Fibroblast of skin of left quadriceps (primary cell): ENCODE measurements at regions not wholly inside any gene's neighbourhood (a gene's known extent, or its start where the extent isn't known, plus 50 kb on each side); places are given as distances from the start of the nearest gene placed in this dataset.

Experiments
- DNase-seq, 2 experiments: peaks; one replicate each; pipeline ENCODE4 v3.0.0-alpha.2; 2013; ENCODE audit warnings: low read depth in 2 of 2

DNA sequence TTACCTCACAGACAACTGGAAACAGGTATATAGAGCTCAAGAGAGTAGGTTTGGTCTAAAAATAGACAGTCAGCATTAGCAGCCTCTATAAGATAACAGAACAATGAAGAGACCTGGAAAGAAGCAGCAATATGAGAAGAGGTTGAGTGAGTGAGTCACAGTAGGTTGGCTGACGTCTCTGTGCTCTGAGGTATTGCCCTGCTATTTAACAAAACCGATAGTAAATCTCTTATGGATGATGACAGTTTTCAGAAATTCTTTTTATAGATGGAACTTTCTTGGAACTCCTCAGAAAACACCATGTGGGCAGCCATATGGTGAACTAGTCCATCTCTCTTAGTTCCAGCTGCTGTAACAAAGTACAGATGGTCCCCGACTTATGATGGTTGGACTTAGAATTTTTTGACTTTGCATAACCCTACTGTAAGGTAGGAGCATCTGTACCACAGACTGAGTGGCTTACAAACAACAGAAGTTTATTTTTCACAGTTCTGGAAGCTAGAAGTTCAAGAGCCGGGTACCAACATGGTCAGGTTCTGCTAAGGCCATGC is 123.5 kb downstream of the MBD2 start:
- peak; percentile 55 to 61 for DNase-seq

DNA sequence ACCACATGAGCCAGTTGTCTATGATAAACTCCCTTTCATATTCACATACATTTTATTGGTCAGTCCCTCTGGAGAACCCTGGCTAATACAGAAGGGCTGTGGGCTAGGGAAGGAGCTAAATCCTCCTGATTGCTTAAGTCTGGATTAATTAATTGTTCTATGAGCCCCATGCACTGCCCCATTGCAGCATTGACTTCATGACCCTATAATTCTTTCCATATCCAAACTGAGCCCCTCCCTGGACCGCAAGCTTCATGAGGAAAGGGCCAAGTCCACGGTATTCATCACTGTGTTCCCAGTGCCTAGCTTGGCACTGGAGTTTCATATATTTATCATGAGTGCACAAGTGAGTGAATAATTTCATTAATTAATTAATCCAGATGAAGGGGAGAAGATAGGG is 124.0 kb downstream of the MBD2 start:
- no peak for DNase-seq

DNA sequence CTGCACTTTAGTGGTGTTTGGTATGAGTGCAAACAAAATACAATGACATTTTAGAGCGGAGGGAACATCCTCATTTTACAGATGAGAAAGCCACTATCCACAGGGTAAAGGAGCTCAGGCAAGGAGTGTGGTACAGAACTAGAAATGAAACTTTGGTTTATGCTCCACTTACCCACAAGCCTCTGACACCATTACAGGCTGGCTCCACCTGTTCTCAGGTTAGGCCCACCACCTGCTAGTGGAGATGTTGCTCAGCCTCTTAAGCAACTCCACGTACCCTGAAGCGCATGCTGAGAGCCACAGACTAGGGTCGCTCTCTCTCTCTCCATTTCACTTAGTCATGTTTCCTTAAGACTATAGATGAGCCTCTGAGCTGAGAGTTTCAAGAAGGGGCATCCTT is 130.0 kb downstream of the MBD2 start:
- no peak for DNase-seq

DNA sequence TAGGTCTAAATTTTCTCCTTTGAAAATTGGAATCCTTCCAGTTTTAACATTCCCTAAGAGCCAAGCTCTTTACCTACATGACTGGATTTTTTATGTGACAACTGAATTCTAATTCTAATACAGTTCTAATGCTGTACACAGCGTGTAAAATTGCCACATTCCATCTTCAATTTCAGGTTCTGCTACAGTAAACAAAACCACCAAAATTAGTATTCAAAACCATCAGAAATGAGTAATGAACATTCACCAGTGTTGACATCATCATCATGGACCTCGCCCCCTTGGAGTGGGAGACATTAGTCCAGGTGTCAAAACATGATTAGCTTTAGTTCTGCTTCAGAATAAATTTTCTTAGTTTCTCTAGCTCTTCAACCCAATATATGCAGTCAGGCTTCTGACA is 133.6 kb downstream of the MBD2 start:
- DNase-seq = no peak

DNA sequence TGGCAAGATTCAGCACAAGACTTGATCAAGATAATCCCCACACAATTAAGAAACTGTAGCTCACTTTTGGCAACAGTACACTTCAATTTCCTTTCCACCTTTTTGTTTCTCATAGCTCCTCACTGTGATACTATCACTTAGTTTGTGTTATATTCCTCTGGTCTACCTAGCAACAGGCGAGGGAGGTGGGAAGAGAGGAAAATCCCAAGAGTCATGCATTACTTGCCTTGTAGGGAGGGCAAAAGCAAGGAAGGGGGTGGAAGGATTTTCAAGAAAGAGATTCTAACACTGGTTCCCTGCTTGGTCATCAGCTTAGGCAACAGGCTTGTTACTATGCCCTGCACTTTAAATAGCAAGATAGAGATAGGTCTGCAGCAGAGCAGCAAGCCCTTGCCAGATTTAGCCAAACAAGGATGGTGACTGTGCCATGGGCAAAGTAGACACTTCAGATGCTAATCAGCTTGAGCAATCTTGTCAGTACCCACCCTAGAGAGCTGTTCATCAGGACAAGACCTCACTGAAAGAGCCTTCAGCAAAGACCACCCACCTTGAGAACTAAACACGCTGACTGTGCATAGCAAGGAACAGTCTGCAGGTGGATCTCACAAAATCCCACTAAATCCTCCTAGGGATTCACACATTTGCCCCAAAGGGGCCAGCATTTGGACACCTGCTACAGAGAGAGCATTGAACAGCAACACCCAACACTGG is 134.6 kb downstream of the MBD2 start:
- no peak for DNase-seq

DNA sequence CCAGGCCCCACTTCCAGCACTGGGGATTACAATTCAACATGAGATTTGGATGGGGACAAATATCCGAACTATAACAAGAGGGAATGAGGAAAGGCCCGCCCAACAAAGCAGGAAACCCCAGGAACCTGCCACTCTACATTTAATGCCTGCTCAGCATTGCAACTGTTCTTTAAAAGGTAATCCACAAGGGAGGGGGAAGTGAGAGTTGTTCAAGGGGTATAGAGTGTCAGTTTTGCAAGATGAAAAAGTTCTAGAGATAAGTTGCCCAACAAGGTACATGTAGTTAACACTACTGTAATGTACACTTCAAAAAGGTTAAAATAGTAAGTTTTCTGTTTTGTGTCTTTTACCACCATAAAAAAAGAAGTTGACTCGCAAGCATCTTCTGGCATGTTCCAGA is 137.6 kb downstream of the MBD2 start:
- DNase-seq = no peak

DNA sequence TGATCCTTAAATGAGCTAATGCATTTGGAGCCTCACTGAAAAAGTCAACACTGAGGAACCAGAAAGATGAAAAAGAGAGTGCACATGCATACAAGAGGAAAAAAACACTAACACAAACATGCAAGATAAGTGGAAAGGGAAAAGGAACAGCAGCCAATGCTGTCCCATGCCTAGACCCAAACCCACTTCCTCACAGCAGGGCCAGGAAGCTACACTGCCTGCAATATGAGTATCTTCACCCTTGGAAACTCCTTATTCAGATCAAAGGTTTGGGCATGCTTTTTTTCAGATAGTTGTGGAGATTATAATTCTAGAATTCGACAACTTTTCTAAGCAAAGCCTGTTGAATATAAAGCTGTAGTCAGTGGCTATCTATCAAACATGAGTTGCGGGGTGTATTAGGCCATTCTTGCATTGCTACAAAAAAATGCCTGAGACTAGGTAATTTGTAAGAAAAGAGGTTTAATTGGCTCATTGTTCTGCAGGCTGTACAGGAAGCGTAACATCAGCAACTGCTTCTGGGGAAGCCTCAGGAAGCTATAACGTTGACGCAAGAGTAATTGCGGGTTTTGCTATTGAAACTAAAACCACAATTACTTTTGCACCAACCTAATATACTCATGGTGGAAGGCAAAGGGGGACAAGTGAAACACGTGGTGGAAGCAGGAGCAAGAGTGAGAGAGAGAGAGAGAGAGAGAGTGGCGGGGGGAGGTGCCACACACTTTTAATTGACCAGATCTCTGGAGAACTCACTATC is 138.2 kb downstream of the MBD2 start:
- no peak for DNase-seq

DNA sequence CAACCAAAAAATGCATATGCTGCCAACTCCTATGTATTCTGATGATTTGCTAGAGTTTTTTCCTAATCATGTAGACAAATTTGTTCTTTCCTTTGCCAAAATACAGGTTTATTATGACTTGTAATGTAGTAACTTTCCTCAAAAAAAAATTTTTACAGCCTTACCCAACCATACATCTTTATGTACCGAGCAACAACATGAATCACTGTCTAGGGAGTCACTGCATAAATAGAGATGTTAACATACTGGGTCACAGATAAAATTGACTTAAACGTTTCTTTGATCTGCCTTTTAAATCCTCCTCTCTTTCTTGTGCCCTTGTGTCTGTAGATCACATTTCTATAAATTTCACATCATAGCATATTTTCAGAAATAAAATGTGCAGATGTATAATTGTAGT is 143.6 kb downstream of the MBD2 start:
- no peak for DNase-seq

DNA sequence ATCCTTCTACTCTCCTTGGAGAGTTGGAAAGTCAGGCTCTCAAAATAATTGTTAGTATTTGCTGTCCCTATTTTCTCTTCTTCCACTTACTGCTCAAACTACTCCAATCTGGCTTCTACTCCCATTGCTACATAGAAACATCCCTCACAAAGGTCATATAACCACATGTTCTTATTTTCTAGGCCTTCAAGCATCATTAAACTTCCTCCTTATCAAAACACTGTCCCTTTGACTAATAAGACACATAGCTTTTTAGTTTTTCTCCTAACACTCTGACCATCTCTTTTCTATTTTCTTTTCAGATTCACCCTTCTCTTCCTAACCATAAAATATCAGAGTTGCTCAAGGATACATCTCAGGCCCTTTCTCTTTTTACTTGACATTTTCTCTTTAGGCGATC is 148.3 kb downstream of the MBD2 start:
- DNase-seq = no peak

DNA sequence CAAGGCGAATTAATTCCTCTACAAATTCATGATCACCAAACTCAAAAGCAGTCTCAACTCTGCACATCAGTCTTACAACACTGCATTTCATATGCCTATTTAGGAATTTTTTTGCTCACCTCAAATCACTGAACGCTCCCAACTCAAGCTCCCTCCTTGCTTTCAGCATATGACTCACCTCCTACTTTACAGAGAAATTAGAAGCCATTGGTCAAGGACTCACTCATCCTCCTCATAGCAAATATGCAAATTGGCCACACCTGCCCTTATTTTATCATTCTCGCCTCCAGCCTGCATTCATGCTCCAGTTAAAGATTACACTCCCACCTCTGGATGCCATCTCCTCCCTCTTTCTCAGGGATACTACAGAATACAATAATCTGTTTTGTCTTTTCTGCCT is 148.8 kb downstream of the MBD2 start:
- DNase-seq = no peak

DNA sequence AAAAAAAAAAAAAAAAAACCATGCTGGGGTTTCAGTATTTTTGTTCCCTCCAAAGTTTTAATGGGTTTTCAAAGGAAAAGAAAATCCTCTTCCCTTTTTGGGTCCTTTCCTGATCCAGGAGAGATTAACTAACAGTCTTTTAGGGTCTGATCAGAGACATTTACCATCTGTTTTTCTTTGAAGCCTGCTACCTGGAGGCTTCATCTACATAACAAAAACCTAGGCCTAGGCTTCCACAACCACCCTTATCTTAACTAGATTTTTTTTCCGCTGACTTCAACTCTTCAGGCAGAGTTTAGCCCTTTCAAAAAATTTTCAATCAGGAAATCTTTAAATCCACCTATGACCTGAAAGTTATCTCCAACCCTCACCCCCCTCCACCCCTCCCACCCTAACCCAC is 154.7 kb downstream of the MBD2 start:
- no peak for DNase-seq

DNA sequence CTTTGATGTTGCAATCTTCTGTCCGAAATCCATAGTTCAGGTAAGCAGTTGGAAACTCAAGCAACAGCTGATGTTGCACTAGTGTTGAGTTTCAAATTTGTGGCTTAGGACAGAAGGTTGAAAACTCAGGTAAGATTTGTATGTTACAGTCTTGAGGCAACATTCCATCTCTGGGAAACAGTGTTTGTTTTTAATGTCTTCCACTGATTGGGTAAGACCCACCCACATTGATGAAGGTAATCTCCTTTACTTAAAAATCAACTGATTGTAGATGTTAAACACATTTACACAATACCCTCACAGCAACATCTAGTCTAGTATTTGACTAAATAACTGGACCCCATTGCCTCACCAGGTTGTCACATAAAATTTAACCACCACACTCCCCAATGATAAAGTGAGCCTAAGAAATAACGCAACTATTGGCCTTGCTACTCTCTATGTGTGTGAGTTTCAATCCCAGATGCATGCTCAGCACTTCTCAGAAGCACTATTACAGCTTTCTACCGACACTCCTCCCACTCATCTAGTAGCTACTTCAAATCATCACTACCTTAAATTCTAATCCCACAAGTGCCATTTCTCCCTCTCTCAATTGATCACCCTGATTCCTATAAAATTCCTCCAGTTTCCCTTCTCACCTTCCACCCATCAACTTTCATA is 164.0 kb downstream of the MBD2 start:
- DNase-seq = no peak

DNA sequence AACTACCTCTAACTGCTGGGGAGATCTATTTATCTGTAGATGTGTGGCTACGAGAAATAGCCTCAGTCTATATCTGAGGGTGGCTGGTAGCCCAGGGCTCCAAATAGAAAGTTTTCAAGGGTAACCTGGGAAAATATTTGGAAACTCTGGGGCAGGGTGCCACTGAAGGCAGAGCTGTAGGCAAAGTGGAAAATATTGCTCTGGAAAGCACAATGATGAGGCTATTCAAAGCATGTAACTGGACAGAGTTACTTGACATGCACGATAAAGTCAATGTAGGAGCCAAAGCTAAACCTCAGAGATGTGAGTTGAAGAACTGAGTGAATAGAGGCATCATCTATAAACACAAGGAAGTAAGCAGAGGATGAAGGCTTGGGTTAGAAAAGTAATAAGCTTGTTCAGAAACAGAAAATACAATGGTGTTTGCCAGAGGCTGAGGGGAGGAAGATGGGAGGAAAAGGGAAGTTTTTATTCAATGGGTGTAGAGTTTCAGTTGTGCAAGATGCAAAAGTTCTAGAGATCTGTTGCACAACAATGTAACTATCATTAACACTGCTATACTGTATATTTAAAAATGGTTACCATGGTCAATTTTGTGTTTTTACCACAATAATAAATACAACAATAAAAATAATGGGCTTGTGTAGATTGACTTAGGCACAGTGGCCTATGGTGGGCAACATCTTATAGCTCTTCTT is 171.6 kb downstream of the MBD2 start:
- DNase-seq = no peak

DNA sequence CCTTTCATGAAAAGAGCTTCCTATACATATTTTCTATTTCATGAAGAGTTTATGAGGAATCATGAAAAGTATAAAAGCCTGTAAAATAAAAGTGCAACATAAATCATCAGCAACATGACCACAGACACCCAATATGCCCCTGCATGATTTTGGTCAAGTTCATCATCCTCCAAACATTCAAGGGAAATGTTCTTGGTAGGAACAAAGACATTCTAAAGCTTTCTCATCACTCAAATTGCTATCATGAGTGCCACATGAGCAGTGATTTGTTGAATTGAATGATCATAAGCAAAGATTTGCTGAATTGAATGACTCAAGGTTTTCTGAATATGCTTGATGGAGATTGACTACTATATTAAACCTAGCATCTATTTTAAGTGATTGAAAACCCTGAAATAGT is 172.2 kb downstream of the MBD2 start:
- no peak for DNase-seq

DNA sequence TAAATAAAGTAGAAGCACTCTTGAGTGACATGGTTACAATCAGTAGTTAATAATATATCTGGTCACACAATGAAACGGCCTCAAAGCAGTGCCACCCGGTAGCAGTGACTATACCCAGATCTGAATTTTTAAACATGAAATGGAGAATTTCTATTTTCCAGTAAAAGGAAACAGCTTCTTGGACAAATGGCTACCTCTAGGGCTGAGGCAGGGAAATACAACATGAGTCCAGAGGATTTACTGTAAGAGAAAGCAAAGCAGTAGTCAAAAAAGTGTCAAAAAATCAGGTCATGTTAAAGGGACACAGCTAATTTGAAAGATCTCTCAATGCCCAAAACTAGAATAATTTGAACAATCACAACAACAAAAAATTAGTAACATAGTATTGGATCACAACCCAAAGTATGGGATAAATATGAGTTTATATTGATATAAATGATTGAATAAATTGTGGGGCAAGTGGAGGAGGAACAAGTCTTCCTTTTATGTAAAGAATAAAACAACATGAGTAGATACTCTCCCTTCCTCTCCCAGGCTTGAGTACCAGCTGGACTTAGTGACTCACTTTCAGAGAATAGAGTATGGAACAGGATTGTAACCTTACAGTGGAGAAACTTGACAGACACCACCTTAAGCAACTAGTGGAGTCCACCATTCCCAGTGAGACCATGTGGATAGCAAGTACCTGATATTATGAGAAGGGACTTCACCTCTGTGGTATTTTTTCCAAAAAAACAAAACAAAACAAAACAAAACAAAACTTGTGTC is 180.8 kb downstream of the MBD2 start:
- no peak for DNase-seq

DNA sequence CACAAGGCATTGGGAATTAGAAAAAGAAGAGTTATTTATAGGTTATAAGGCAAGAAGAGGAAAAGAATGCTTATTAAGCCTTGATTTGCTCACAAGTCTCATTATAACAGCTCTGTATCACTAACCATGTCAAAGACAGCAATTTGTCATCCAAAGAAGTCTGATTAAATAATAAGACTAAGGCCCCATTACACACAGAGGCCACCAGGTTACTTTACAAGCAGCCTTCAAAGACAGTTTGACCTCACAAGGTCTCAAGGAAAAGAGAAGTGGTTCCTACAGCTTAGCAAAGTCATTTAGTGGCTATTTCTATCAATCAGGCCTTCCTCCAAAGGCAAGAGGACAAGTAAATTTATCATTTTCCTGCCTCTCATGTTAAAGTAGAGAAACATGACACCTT is 188.5 kb downstream of the MBD2 start:
- DNase-seq = no peak

DNA sequence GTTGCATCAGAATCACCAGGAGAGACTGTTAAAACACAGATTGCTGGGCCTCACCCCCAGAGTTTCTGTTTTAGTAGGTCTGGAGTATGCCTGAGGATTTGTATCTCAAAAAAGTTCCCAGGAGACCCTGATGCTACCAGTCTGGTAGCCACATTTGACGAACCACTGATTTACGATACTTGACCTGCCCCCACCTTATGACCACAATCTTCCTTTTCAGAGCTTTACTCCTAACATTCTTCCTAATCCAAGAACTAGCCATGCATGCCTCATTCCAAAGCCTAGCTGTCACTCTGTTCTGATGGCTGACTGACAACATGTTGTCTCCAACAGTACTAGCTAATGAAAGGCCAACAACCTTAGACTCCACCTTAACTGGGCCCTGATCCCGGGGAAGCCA is 191.4 kb downstream of the MBD2 start:
- DNase-seq = peak; percentile 34 to 35

DNA sequence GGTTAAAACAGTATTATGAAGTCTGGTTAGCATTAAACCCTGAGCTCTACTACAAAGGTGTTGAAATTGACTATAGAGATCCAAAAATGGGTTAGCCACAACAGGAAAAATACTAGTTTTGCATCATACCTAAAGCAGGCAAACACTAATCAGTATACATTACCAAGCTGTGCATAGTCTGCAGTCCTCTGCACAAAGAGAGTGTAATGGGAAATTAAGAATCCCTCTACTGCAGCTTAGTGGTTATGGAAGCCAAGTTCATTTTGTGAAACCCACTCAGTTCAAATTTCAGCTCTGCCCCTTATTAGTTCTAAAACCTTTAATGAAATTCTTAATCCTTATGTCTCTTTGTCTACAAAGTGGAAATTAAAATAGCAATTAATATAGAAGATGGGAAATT is 192.1 kb downstream of the MBD2 start:
- no peak for DNase-seq

DNA sequence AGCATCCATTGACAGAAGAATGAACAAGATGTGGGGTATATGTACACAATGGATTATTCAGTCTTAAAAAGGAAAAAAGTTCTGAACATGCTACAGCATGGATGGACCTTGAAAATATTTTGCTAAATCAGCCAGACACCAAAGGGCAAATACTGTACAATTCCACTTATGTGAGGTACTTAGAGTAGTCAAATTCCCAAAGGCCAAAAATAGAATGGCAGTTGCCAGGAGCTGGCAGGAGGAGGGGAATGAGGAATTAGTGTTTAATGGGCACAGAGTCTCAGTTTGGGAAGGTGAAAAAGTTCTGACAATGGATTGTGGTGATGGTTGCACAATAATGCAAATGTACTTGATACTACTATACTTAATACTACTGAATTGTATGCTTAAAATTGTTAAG is 193.2 kb downstream of the MBD2 start:
- DNase-seq = no peak

DNA sequence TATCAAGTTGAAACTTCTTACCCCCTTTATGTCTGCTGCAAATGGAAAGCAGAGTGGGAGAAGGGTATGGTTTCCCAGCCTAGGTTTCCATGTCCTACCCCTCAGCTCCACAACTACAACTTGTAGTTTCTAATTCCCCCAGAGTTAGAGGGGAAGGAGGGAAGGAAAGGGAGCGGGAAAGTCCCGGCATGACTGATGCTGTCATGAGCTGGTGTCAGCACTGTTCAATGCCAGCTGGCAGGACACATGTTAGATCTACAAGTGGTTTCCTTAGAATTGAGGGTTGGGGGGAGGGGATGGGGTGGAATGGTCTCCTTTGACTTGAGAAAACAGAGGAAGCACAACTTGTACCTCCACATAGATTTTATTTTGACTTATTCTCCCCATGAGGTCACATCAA is 194.0 kb downstream of the MBD2 start:
- DNase-seq = no peak

DNA sequence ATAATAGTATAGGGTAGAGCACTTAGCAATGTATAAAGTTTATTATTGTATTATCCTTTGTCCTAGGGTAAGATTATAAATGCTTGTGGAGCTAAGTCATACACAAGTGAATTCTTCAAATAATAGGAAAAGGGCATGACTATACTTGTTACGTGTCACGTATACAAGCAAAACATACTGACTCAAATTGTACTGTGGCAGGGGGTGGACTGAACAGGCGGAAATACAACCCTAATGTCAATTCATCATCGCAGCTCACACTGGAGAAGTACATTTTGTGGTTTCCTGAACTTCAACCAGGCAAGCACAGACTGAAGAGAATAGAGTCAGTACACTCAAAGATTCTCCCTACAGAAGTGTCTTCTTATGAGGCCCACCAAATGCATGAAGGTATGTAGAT is 201.0 kb downstream of the MBD2 start:
- peak; percentile 65 for DNase-seq
